Psoas muscle (tissue), 7 donors: ENCODE measurements at regions not wholly inside any gene's neighbourhood (a gene's known extent, or its start where the extent isn't known, plus 50 kb on each side); places are given as distances from the start of the nearest gene placed in this dataset.

Experiments used
- ATAC-seq, 4 donors: fragments of 200-7000 bp; cut with Tn5 transposase; one replicate each; pipeline ENCODE4 v1.9.1; 2020; ENCODE audit warnings: moderate library complexity in 3 of 4, mild to moderate bottlenecking in 2 of 4
- DNase-seq, 2 donors: peaks; one replicate each; pipeline ENCODE4 v3.0.0-alpha.2; 2020
- H3K27ac ChIP-seq: fragments of 200-600 bp; one replicate; pipeline ENCODE4 v1.8.0; 2022
- H3K27me3 ChIP-seq, 3 donors: fragments of 200-600 bp in 1 of 3; one replicate each; pipeline versions ENCODE4 v1.6.1 to v1.8.0; 2013 to 2022; ENCODE audit warnings: low read length in 2 of 3, mild to moderate bottlenecking in 2 of 3, moderate library complexity in 1 of 3; ENCODE audit not compliant: insufficient read depth in 3 of 3
- H3K36me3 ChIP-seq, 2 donors: fragments of 200-600 bp in 1 of 2; one replicate each; pipeline versions ENCODE4 v1.6.1 to v1.8.0; 2013 to 2022; ENCODE audit warnings: low read depth in 1 of 2, mild to moderate bottlenecking in 1 of 2, moderate library complexity in 1 of 2; ENCODE audit not compliant: insufficient read depth in 1 of 2
- H3K4me1 ChIP-seq: fragments of 200-600 bp; one replicate; pipeline ENCODE4 v1.8.0; 2022
- H3K4me3 ChIP-seq: fragments of 200-600 bp; one replicate; pipeline ENCODE4 v1.8.0; 2022; ENCODE audit warnings: mild to moderate bottlenecking
- H3K9me3 ChIP-seq: fragments of 200-600 bp; one replicate; pipeline ENCODE4 v1.8.0; 2022
- CTCF ChIP-seq: fragments of 200-600 bp; IDR thresholded peaks from one replicate; pipeline ENCODE4 v1.8.0; 2022; ENCODE audit warnings: antibody characterized with exemption
- WGBS, 3 donors: extraction: QIAGEN DNeasy Blood & Tissue Kit; methylation state at CpG; one replicate each; pipeline versions ENCODE4 v1.1.6 to v1.1.7; 2013; 5-methylcytosine and 5-hydroxymethylcytosine counted together
- intact Hi-C, 2 donors: fragments of 100-400 bp; cut with DNase I; formaldehyde crosslinking; loops; one replicate each; pipeline versions ENCODE4 v1.11.0 to v1.14.2; 2022
- donor health status: healthy with polysubstance abuse.
- donor health status: DM: no; HTN: no; CAD: no; lungs with moderate emphysema.
- donor health status: Bipolar disorder and iron deficiency.
- donor health status: healthy.
- donor health status: DM: yes; HTN: yes; CAD: no.
- donor health status: DM: no; HTN: no; CAD: no.
- donor health status: DM: yes; HTN: yes; CAD: no.

GRCh38 chr3:22306454-22306853 lies 555.4 kb upstream of the ZNF385D start:
- Histone ChIP-seq H3K4me3 (no peak overlapping the region), H3K4me1 (no peaks in the 10 kb centered on the region), H3K36me3 (no peaks in the 10 kb centered on the region), H3K9me3 (peaks cover 6% of the 10 kb centered on the region), H3K27me3 (no peaks in the 10 kb centered on the region), H3K27ac (no peak overlapping the region)
- intact Hi-C loops = no loop called here
- ATAC-seq (no peak), DNase-seq (no peak)
- WGBS, 3 donors = 56 to 76% (median 65%) methylated on average over 3 of the region's 3 CpGs
- TF ChIP-seq CTCF = no peak

GRCh38 chr3:22308871-22309270 lies 557.9 kb upstream of the ZNF385D start:
- Histone ChIP-seq H3K9me3 (no peaks in the 10 kb centered on the region), H3K4me1 (no peaks in the 10 kb centered on the region), H3K27me3 (no peaks in the 10 kb centered on the region), H3K4me3 (no peak overlapping the region), H3K36me3 (no peaks in the 10 kb centered on the region), H3K27ac (no peak overlapping the region)
- DNase-seq (no peak), ATAC-seq (no peak)
- no peak for TF ChIP-seq CTCF
- intact Hi-C loops = no loop called here
- 4 to 30% (median 6%) methylated on average over 1 of the region's 1 CpG for WGBS, 3 donors

- no peaks in the 10 kb centered on the region for H3K27me3 ChIP-seq
- 50 to 67% (median 61%) methylated on average over 1 of the region's 1 CpG for WGBS, 3 donors
- no peak for ATAC-seq
- no peak overlapping the region for H3K27ac ChIP-seq
- H3K4me1 ChIP-seq = no peaks in the 10 kb centered on the region
- no peak for TF ChIP-seq CTCF
- H3K36me3 ChIP-seq = no peaks in the 10 kb centered on the region
- no peak for DNase-seq
- no peaks in the 10 kb centered on the region for H3K9me3 ChIP-seq
- intact Hi-C loops = no loop called here
- no peak overlapping the region for H3K4me3 ChIP-seq
These were observed 564.9 kb upstream of the ZNF385D start for GRCh38 chr3:22315925-22316324.

GRCh38 chr3:22318325-22318724 lies 567.3 kb upstream of the ZNF385D start:
- no peak for DNase-seq
- H3K4me3 ChIP-seq = no peak overlapping the region
- WGBS, 3 donors = 56 to 63% (median 61%) methylated on average over 5 of the region's 5 CpGs
- TF ChIP-seq CTCF = no peak
- no peaks in the 10 kb centered on the region for H3K36me3 ChIP-seq
- H3K27ac ChIP-seq = no peak overlapping the region
- no peaks in the 10 kb centered on the region for H3K9me3 ChIP-seq
- ATAC-seq = no peak
- no peaks in the 10 kb centered on the region for H3K27me3 ChIP-seq
- intact Hi-C loops = no loop called here
- no peaks in the 10 kb centered on the region for H3K4me1 ChIP-seq

GRCh38 chr3:22319446-22319845 lies 568.4 kb upstream of the ZNF385D start:
- ATAC-seq = no peak
- no peak for DNase-seq
- Histone ChIP-seq H3K27me3 (no peaks in the 10 kb centered on the region), H3K36me3 (no peaks in the 10 kb centered on the region), H3K27ac (no peak overlapping the region), H3K4me1 (no peaks in the 10 kb centered on the region), H3K9me3 (no peaks in the 10 kb centered on the region), H3K4me3 (no peak overlapping the region)
- 51 to 58% (median 56%) methylated on average over 1 of the region's 1 CpG for WGBS, 3 donors
- no peak for TF ChIP-seq CTCF
- intact Hi-C loops = no loop called here
